ENCODE measurements at regions not wholly inside any gene's neighbourhood (a gene's known extent, or its start where the extent isn't known, plus 50 kb on each side); places are given as distances from the start of the nearest gene placed in this dataset.
"Not testable (repeated sequence)": the region's sequence is repeated elsewhere in the genome, so short reads cannot be mapped to it uniquely, and the experiment has no call there.

- in situ Hi-C loops (cut with HindIII; ENCODE audit: low pct_unique_long_range_greater_than_20kb, low sequenced_read_pairs), result no loop called here
- DNase-seq (ENCODE audit: low read depth, low spot score), result no peak
Observed at GRCh38 chr1:88612773-88613172, 71.3 kb upstream of the PKN2 start.

GRCh38 chr1:88618331-88618730, 65.7 kb upstream of the PKN2 start:
- in situ Hi-C loops (cut with HindIII; ENCODE audit: low pct_unique_long_range_greater_than_20kb, low sequenced_read_pairs), result no loop called here
- no peak for DNase-seq (ENCODE audit: low read depth, low spot score)

DNA sequence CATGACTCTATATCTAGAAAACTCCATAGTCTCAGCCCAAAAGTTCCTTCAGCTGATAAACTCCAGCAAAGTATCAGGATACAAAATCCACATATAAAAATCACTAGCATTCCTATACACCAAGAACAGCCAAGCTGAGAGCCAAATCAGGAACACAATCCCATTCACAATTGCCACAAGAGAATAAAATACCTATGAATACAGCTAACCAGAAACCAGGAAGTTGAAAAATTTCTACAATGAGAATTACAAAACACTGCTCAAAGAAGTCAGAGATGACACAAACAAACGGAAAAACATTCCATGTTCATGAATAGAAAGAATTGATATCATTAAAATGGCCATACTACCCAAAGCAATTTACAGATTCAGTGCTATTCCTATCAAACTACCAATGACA, 61.0 kb upstream of the PKN2 start:
- DNase-seq (ENCODE audit: low read depth, low spot score); in situ Hi-C loops (cut with HindIII; ENCODE audit: low pct_unique_long_range_greater_than_20kb, low sequenced_read_pairs): not testable (repeated sequence)

Small RNA genes lying in the stretch of these regions (small RNA-seq; reads per million reads assigned to genes)
- gene AL049861.1, result 0 reads per million in 2 experiments
- gene RF02271, result 0 reads per million in 2 experiments
- 0 reads per million in 2 experiments for gene RN7SL583P
- gene RNA5SP52, result 0 to 1.3 reads per million in 2 experiments

Data from SK-MEL-5 (cell line).